ENCODE measurements at regions not wholly inside any gene's neighbourhood (a gene's known extent, or its start where the extent isn't known, plus 50 kb on each side); places are given as distances from the start of the nearest gene placed in this dataset.
"Not testable (repeated sequence)": the region's sequence is repeated elsewhere in the genome, so short reads cannot be mapped to it uniquely, and the experiment has no call there.

GRCh38 chr14:86094512-86094911 lies 564.6 kb downstream of the FLRT2 start:
- H3K27ac ChIP-seq (ENCODE audit: low read length): no peak overlapping the region
- intact Hi-C loops (cut with DNase I): no loop called here
- DNase-seq: no peak
- no peak overlapping the region for H3K4me3 ChIP-seq (ENCODE audit: low read length)
- no peak for ATAC-seq
- no peaks in the 10 kb centered on the region for H3K27me3 ChIP-seq (ENCODE audit: control insufficient read depth, insufficient read depth)
- H3K9me3 ChIP-seq (ENCODE audit: control insufficient read depth, low read length): no peaks in the 10 kb centered on the region
- H3K4me1 ChIP-seq (ENCODE audit: control insufficient read depth, insufficient read depth, low read length): no peaks in the 10 kb centered on the region

GRCh38 chr14:86091811-86092210 lies 561.9 kb downstream of the FLRT2 start:
- ATAC-seq (no peak), DNase-seq (no peak)
- Histone ChIP-seq H3K9me3 (ENCODE audit: control insufficient read depth, low read length) (no peaks in the 10 kb centered on the region), H3K27me3 (ENCODE audit: control insufficient read depth, insufficient read depth) (no peaks in the 10 kb centered on the region), H3K27ac (ENCODE audit: low read length) (no peak overlapping the region), H3K4me3 (ENCODE audit: low read length) (no peak overlapping the region), H3K4me1 (ENCODE audit: control insufficient read depth, insufficient read depth, low read length) (no peaks in the 10 kb centered on the region)
- WGBS: 83% methylated on average over 1 of the region's 1 CpG
- intact Hi-C loops (cut with DNase I): no loop called here

GRCh38 chr14:86088156-86088555 lies 558.2 kb downstream of the FLRT2 start:
- Histone ChIP-seq H3K27me3 (ENCODE audit: control insufficient read depth, insufficient read depth) (no peaks in the 10 kb centered on the region), H3K9me3 (ENCODE audit: control insufficient read depth, low read length) (no peaks in the 10 kb centered on the region), H3K4me1 (ENCODE audit: control insufficient read depth, insufficient read depth, low read length) (no peaks in the 10 kb centered on the region), H3K27ac (ENCODE audit: low read length) (no peak overlapping the region), H3K4me3 (ENCODE audit: low read length) (no peak overlapping the region)
- 75% methylated on average over 1 of the region's 1 CpG for WGBS
- DNase-seq (no peak), ATAC-seq (no peak)
- intact Hi-C loops (cut with DNase I): no loop called here

- Histone ChIP-seq H3K4me1 (ENCODE audit: control insufficient read depth, insufficient read depth, low read length) (no peaks in the 10 kb centered on the region), H3K27ac (ENCODE audit: low read length) (no peak overlapping the region), H3K27me3 (ENCODE audit: control insufficient read depth, insufficient read depth) (no peaks in the 10 kb centered on the region), H3K9me3 (ENCODE audit: control insufficient read depth, low read length) (no peaks in the 10 kb centered on the region), H3K4me3 (ENCODE audit: low read length) (no peak overlapping the region)
- 32% methylated on average over 2 of the region's 2 CpGs for WGBS
- intact Hi-C loops (cut with DNase I): no loop called here
- DNase-seq (no peak), ATAC-seq (no peak)
These were observed 557.4 kb downstream of the FLRT2 start for GRCh38 chr14:86087377-86087776.

- no peak for ATAC-seq
- H3K4me1 ChIP-seq (ENCODE audit: control insufficient read depth, insufficient read depth, low read length): no peaks in the 10 kb centered on the region
- intact Hi-C loops (cut with DNase I): no loop called here
- H3K27ac ChIP-seq (ENCODE audit: low read length): no peak overlapping the region
- H3K4me3 ChIP-seq (ENCODE audit: low read length): no peak overlapping the region
- no peak for DNase-seq
- 56% methylated on average over 1 of the region's 1 CpG for WGBS
- H3K27me3 ChIP-seq (ENCODE audit: control insufficient read depth, insufficient read depth): no peaks in the 10 kb centered on the region
- no peaks in the 10 kb centered on the region for H3K9me3 ChIP-seq (ENCODE audit: control insufficient read depth, low read length)
These were observed 557.0 kb downstream of the FLRT2 start for GRCh38 chr14:86086962-86087361.

- no peak overlapping the region for H3K4me3 ChIP-seq (ENCODE audit: low read length)
- WGBS: 71% methylated on average over 1 of the region's 1 CpG
- no peak for ATAC-seq
- H3K4me1 ChIP-seq (ENCODE audit: control insufficient read depth, insufficient read depth, low read length): no peaks in the 10 kb centered on the region
- H3K27ac ChIP-seq (ENCODE audit: low read length): no peak overlapping the region
- intact Hi-C loops (cut with DNase I): no loop called here
- DNase-seq: no peak
- H3K27me3 ChIP-seq (ENCODE audit: control insufficient read depth, insufficient read depth): no peaks in the 10 kb centered on the region
- H3K9me3 ChIP-seq (ENCODE audit: control insufficient read depth, low read length): no peaks in the 10 kb centered on the region
These were observed 554.2 kb downstream of the FLRT2 start for GRCh38 chr14:86084097-86084496.

- no peaks in the 10 kb centered on the region for H3K27me3 ChIP-seq (ENCODE audit: control insufficient read depth, insufficient read depth)
- H3K9me3 ChIP-seq (ENCODE audit: control insufficient read depth, low read length): no peaks in the 10 kb centered on the region
- ATAC-seq (no peak), DNase-seq (no peak)
- intact Hi-C loops (cut with DNase I): no loop called here
- H3K4me1 ChIP-seq (ENCODE audit: control insufficient read depth, insufficient read depth, low read length): no peaks in the 10 kb centered on the region
- H3K4me3 ChIP-seq (ENCODE audit: low read length): no peak overlapping the region
- H3K27ac ChIP-seq (ENCODE audit: low read length): no peak overlapping the region
These were observed 553.7 kb downstream of the FLRT2 start for GRCh38 chr14:86083616-86084015.

- no peak overlapping the region for H3K4me3 ChIP-seq (ENCODE audit: low read length)
- H3K9me3 ChIP-seq (ENCODE audit: control insufficient read depth, low read length): no peaks in the 10 kb centered on the region
- WGBS: 24% methylated on average over 5 of the region's 5 CpGs
- intact Hi-C loops (cut with DNase I): no loop called here
- no peak for DNase-seq
- H3K4me1 ChIP-seq (ENCODE audit: control insufficient read depth, insufficient read depth, low read length): no peaks in the 10 kb centered on the region
- no peak for ATAC-seq
- no peaks in the 10 kb centered on the region for H3K27me3 ChIP-seq (ENCODE audit: control insufficient read depth, insufficient read depth)
- no peak overlapping the region for H3K27ac ChIP-seq (ENCODE audit: low read length)
These were observed 542.4 kb downstream of the FLRT2 start for GRCh38 chr14:86072116-86072894.

GRCh38 chr14:86066651-86067050 lies 536.7 kb downstream of the FLRT2 start:
- intact Hi-C loops (cut with DNase I): no loop called here
- Histone ChIP-seq H3K4me1 (ENCODE audit: control insufficient read depth, insufficient read depth, low read length) (no peaks in the 10 kb centered on the region), H3K27me3 (ENCODE audit: control insufficient read depth, insufficient read depth) (no peaks in the 10 kb centered on the region), H3K4me3 (ENCODE audit: low read length) (no peak overlapping the region), H3K27ac (ENCODE audit: low read length) (no peak overlapping the region), H3K9me3 (ENCODE audit: control insufficient read depth, low read length) (no peaks in the 10 kb centered on the region)
- no peak for ATAC-seq
- DNase-seq: no peak
- WGBS: 74% methylated on average over 2 of the region's 2 CpGs

GRCh38 chr14:86065407-86065806 lies 535.5 kb downstream of the FLRT2 start:
- WGBS: 85% methylated on average over 3 of the region's 3 CpGs
- intact Hi-C loops (cut with DNase I): no loop called here
- DNase-seq (no peak), ATAC-seq (no peak)
- Histone ChIP-seq H3K27ac (ENCODE audit: low read length) (no peak overlapping the region), H3K27me3 (ENCODE audit: control insufficient read depth, insufficient read depth) (no peaks in the 10 kb centered on the region), H3K9me3 (ENCODE audit: control insufficient read depth, low read length) (no peaks in the 10 kb centered on the region), H3K4me3 (ENCODE audit: low read length) (no peak overlapping the region), H3K4me1 (ENCODE audit: control insufficient read depth, insufficient read depth, low read length) (no peaks in the 10 kb centered on the region)

GRCh38 chr14:86064595-86064994 lies 534.7 kb downstream of the FLRT2 start:
- DNase-seq; H3K4me3 ChIP-seq (ENCODE audit: low read length); H3K9me3 ChIP-seq (ENCODE audit: control insufficient read depth, low read length); intact Hi-C loops (cut with DNase I); H3K27me3 ChIP-seq (ENCODE audit: control insufficient read depth, insufficient read depth); H3K27ac ChIP-seq (ENCODE audit: low read length); ATAC-seq; H3K4me1 ChIP-seq (ENCODE audit: control insufficient read depth, insufficient read depth, low read length): not testable (repeated sequence)
